Ovary (tissue), 7 donors: ENCODE measurements at regions not wholly inside any gene's neighbourhood (a gene's known extent, or its start where the extent isn't known, plus 50 kb on each side); places are given as distances from the start of the nearest gene placed in this dataset.

Experiments
- DNase-seq, 5 donors: peaks; one replicate each; pipeline ENCODE4 v3.0.0-alpha.2; 2019 to 2020
- H3K27ac ChIP-seq, 2 donors: fragments of 200-600 bp; one replicate each; pipeline versions ENCODE4 v1.5.1 to v1.8.0; 2019 to 2022
- H3K27me3 ChIP-seq: fragments of 200-600 bp; one replicate; pipeline ENCODE4 v1.8.0; 2022
- H3K36me3 ChIP-seq: fragments of 200-600 bp; sonication (generic); one replicate; pipeline ENCODE4 v1.5.1; 2019
- H3K4me1 ChIP-seq: one replicate; pipeline ENCODE4 v1.8.1; 2013; ENCODE audit warnings: mild to moderate bottlenecking, moderate library complexity; ENCODE audit not compliant: insufficient read depth
- H3K4me3 ChIP-seq: fragments of 200-600 bp; sonication (generic); one replicate; pipeline ENCODE4 v1.5.1; 2017
- H3K9me3 ChIP-seq, 2 donors: fragments of 200-600 bp in 1 of 2; sonication (generic) in 1 of 2; one replicate each; pipeline versions ENCODE4 v1.5.1 to v1.8.1; 2013 to 2019; ENCODE audit warnings: mild to moderate bottlenecking in 1 of 2, moderate library complexity in 1 of 2
- CTCF ChIP-seq, 3 donors: fragments of 450-650 bp in 2 of 3; fragments of 200-600 bp in 1 of 3; IDR thresholded peaks; one replicate each; pipeline versions ENCODE4 v1.5.1 to v1.8.0; 2016 to 2022; ENCODE audit warnings: antibody characterized with exemption in 3 of 3, mild to moderate bottlenecking in 1 of 3
- EP300 ChIP-seq: sonication (generic); formaldehyde crosslinking; IDR thresholded peaks from one replicate; pipeline ENCODE4 v1.6.1; 2017; ENCODE audit warnings: antibody characterized with exemption
- POLR2A ChIP-seq: fragments of 450-650 bp; IDR thresholded peaks from one replicate; pipeline ENCODE4 v1.6.1; 2017; ENCODE audit warnings: antibody characterized with exemption, mild to moderate bottlenecking, moderate library complexity
- WGBS, 3 donors: extraction: QIAGEN DNeasy Blood & Tissue Kit in 1 of 3; methylation state at CpG; one replicate each; pipeline versions ENCODE4 v1.1.5 to v1.1.7; 2013 to 2017; 5-methylcytosine and 5-hydroxymethylcytosine counted together
- intact Hi-C, 4 donors: fragments of 100-400 bp; cut with DNase I; formaldehyde crosslinking; loops; one replicate each; pipeline versions ENCODE4 v1.11.0 to v1.15.1; 2022 to 2023
- donor health status: DM: no; HTN: no; CAD: no; lungs with moderate emphysema.
- donor health status: DM: no; HTN: no; CAD: no.
- donor health status: Bipolar disorder and iron deficiency.
- donor health status: DM: no; HTN: no; CAD: no.
- donor health status: DM: yes; HTN: yes; CAD: no.

GRCh38 chr2:153197402-153198386, 280.9 kb downstream of the RPRM start:
- Histone ChIP-seq H3K4me3 (no peak overlapping the region), H3K4me1 (no peaks in the 10 kb centered on the region), H3K9me3 (no peaks in the 10 kb centered on the region), H3K27ac (no peak overlapping the region), H3K27me3 (no peaks in the 10 kb centered on the region), H3K36me3 (no peaks in the 10 kb centered on the region)
- TF ChIP-seq EP300 (no peak), CTCF (IDR thresholded peaks at IDR 0.05) (no peak), POLR2A (no peak)
- DNase-seq = no peak
- intact Hi-C loops = no loop called here
- WGBS, 3 donors = 86 to 91% (median 91%) methylated on average over 11 of the region's 11 CpGs

- 86 to 92% (median 89%) methylated on average over 8 of the region's 8 CpGs for WGBS, 3 donors
- no peak for TF ChIP-seq EP300
- no peak for TF ChIP-seq POLR2A
- TF ChIP-seq CTCF (IDR thresholded peaks at IDR 0.05) = no peak
- no peak for DNase-seq
Measured at GRCh38 chr2:153196378-153197058, 282.0 kb downstream of the RPRM start.

GRCh38 chr2:153195342-153195741, 283.2 kb downstream of the RPRM start:
- DNase-seq = no peak
- no peak for TF ChIP-seq CTCF (IDR thresholded peaks at IDR 0.05)
- no peak for TF ChIP-seq EP300
- TF ChIP-seq POLR2A = no peak
- WGBS, 3 donors = 90 to 97% (median 96%) methylated on average over 2 of the region's 2 CpGs
- H3K4me3 ChIP-seq = no peak overlapping the region
- intact Hi-C loops = no loop called here
- no peaks in the 10 kb centered on the region for H3K27me3 ChIP-seq
- no peaks in the 10 kb centered on the region for H3K4me1 ChIP-seq
- H3K36me3 ChIP-seq = no peaks in the 10 kb centered on the region
- H3K27ac ChIP-seq = no peak overlapping the region
- no peaks in the 10 kb centered on the region for H3K9me3 ChIP-seq

More at GRCh38 chr2:153196378-153197058, 282.0 kb downstream of the RPRM start:
- no peaks in the 10 kb centered on the region for H3K4me1 ChIP-seq
- no peaks in the 10 kb centered on the region for H3K36me3 ChIP-seq
- H3K9me3 ChIP-seq = no peaks in the 10 kb centered on the region
- no peaks in the 10 kb centered on the region for H3K27me3 ChIP-seq
- H3K27ac ChIP-seq = no peak overlapping the region
- H3K4me3 ChIP-seq = no peak overlapping the region
- intact Hi-C loops = no loop called here

GRCh38 chr2:153189091-153189888, 289.3 kb downstream of the RPRM start:
- 92 to 93% (median 93%) methylated on average over 3 of the region's 3 CpGs for WGBS, 3 donors
- Histone ChIP-seq H3K27ac (no peak overlapping the region), H3K36me3 (no peaks in the 10 kb centered on the region), H3K4me1 (no peaks in the 10 kb centered on the region), H3K4me3 (no peak overlapping the region), H3K27me3 (no peaks in the 10 kb centered on the region), H3K9me3 (no peaks in the 10 kb centered on the region)
- no peak for TF ChIP-seq POLR2A
- no peak for TF ChIP-seq CTCF (IDR thresholded peaks at IDR 0.05)
- TF ChIP-seq EP300 = no peak
- intact Hi-C loops = no loop called here
- no peak for DNase-seq
